WTC11 (cell line): ENCODE measurements at regions not wholly inside any gene's neighbourhood (a gene's known extent, or its start where the extent isn't known, plus 50 kb on each side); places are given as distances from the start of the nearest gene placed in this dataset.

ENCODE experiments used
- ATAC-seq: fragments of 200-7000 bp; cut with Tn5 transposase; 2 replicates; pipeline ENCODE4 v1.10.0; 2021; ENCODE audit warnings: mild to moderate bottlenecking, moderate library complexity
- CTCF ChIA-PET: fragments of 300-600 bp; sonication (Branson Sonifier 250); formaldehyde crosslinking; loops from one replicate; lab custom pipeline; 2021; ENCODE audit warnings: antibody characterized with exemption; lab: Charles Lee
- POLR2A ChIA-PET: fragments of 350-600 bp; sonication (Branson Sonifier 250); formaldehyde crosslinking; loops from one replicate; lab custom pipeline; 2021; ENCODE audit warnings: antibody characterized with exemption; lab: Charles Lee
- DNase-seq: peaks from one replicate; pipeline ENCODE4 v3.0.0; 2021; ENCODE audit warnings: low spot score
- H3K27ac Mint-ChIP-seq: 2 replicates; pipeline ENCODE4 v1.8.0; 2021; ENCODE audit warnings: mixed read lengths
- H3K27me3 Mint-ChIP-seq: 2 replicates; pipeline ENCODE4 v1.8.0; 2021; ENCODE audit warnings: low read depth, mild to moderate bottlenecking, moderate library complexity, mixed read lengths
- H3K36me3 Mint-ChIP-seq: 2 replicates; pipeline ENCODE4 v1.8.0; 2021; ENCODE audit warnings: mixed read lengths
- H3K4me1 Mint-ChIP-seq: 2 replicates; pipeline ENCODE4 v1.8.0; 2022; ENCODE audit warnings: mixed read lengths
- H3K4me3 Mint-ChIP-seq: 2 replicates; pipeline ENCODE4 v1.8.0; 2021; ENCODE audit warnings: mild to moderate bottlenecking, moderate library complexity, mixed read lengths
- H3K9me3 Mint-ChIP-seq: 2 replicates; pipeline ENCODE4 v1.8.0; 2021; ENCODE audit warnings: mixed read lengths
- FOXJ3 ChIP-seq: sonication (generic); formaldehyde crosslinking; IDR thresholded peaks from 2 replicates; pipeline ENCODE4 v1.9.0; 2021; ENCODE audit warnings: missing genetic modification reagents, mild to moderate bottlenecking, borderline replicate concordance
- FOXP1 ChIP-seq: sonication (generic); formaldehyde crosslinking; IDR thresholded peaks from 2 replicates; pipeline ENCODE4 v1.8.0; 2022; ENCODE audit warnings: missing genetic modification reagents, mild to moderate bottlenecking, moderate library complexity, borderline replicate concordance
- JUN ChIP-seq: sonication (generic); formaldehyde crosslinking; IDR thresholded peaks from 2 replicates; pipeline ENCODE4 v1.8.0; 2023; ENCODE audit warnings: mild to moderate bottlenecking, missing genetic modification reagents
- KAT7 ChIP-seq: sonication (generic); formaldehyde crosslinking; IDR thresholded peaks from 2 replicates; pipeline ENCODE4 v1.8.1; 2023; ENCODE audit warnings: missing genetic modification reagents, mild to moderate bottlenecking, borderline replicate concordance
- MXD4 ChIP-seq: fragments of 250-450 bp; sonication (Bioruptor Pico); IDR thresholded peaks from 2 replicates; pipeline ENCODE4 v1.8.0; 2021; ENCODE audit warnings: mild to moderate bottlenecking, moderate library complexity, borderline replicate concordance
- NFYB ChIP-seq: sonication (generic); formaldehyde crosslinking; conservative IDR thresholded peaks from 2 replicates; pipeline ENCODE4 v1.8.0; 2022; ENCODE audit warnings: low read depth, missing genetic modification reagents
- OVOL2 ChIP-seq: fragments of 250-450 bp; sonication (Bioruptor Pico); IDR thresholded peaks from 2 replicates; pipeline ENCODE4 v1.9.0; 2021; ENCODE audit warnings: mild to moderate bottlenecking, borderline replicate concordance
- SP1 ChIP-seq: sonication (generic); formaldehyde crosslinking; conservative IDR thresholded peaks from 2 replicates; pipeline ENCODE4 v1.8.1; 2022; ENCODE audit warnings: missing genetic modification reagents
- ZBTB21 ChIP-seq: sonication (generic); formaldehyde crosslinking; IDR thresholded peaks from 2 replicates; pipeline ENCODE4 v1.8.1; 2023; ENCODE audit warnings: mild to moderate bottlenecking, missing genetic modification reagents, borderline replicate concordance
- ZNF121 ChIP-seq: sonication (generic); formaldehyde crosslinking; IDR thresholded peaks from 2 replicates; pipeline ENCODE4 v1.8.0; 2023; ENCODE audit warnings: missing genetic modification reagents
- ZNF263 ChIP-seq: sonication (generic); formaldehyde crosslinking; IDR thresholded peaks from 2 replicates; pipeline ENCODE4 v1.8.1; 2022; ENCODE audit warnings: low read depth, mild to moderate bottlenecking, moderate library complexity, missing genetic modification reagents
- ZNF396 ChIP-seq: fragments of 250-450 bp; sonication (Bioruptor Pico); IDR thresholded peaks from 2 replicates; pipeline ENCODE4 v1.8.0; 2021; ENCODE audit warnings: mild to moderate bottlenecking, moderate library complexity, borderline replicate concordance
- TF ChIP-seq, protein P1 (sequence below): sonication (generic); formaldehyde crosslinking; IDR thresholded peaks from 2 replicates; pipeline ENCODE4 v1.8.1; 2022; ENCODE audit warnings: mild to moderate bottlenecking, missing genetic modification reagents, moderate library complexity, borderline replicate concordance
- TF ChIP-seq, protein P2 (sequence below): fragments of 250-450 bp; sonication (Bioruptor Pico); IDR thresholded peaks from 2 replicates; pipeline ENCODE4 v2.1.2; 2022; ENCODE audit warnings: mild to moderate bottlenecking, moderate library complexity
- TF ChIP-seq, protein P3 (sequence below): fragments of 250-450 bp; sonication (Bioruptor Pico); IDR thresholded peaks from 2 replicates; pipeline ENCODE4 v1.9.0; 2021; ENCODE audit warnings: mild to moderate bottlenecking
- TF ChIP-seq, protein P4 (sequence below): sonication (generic); formaldehyde crosslinking; IDR thresholded peaks from 2 replicates; pipeline ENCODE4 v1.8.1; 2023; ENCODE audit warnings: mild to moderate bottlenecking, missing genetic modification reagents
- TF ChIP-seq, protein P5 (sequence below): sonication (generic); formaldehyde crosslinking; IDR thresholded peaks from 2 replicates; pipeline ENCODE4 v1.8.1; 2023; ENCODE audit warnings: mild to moderate bottlenecking, missing genetic modification reagents

DNA sequence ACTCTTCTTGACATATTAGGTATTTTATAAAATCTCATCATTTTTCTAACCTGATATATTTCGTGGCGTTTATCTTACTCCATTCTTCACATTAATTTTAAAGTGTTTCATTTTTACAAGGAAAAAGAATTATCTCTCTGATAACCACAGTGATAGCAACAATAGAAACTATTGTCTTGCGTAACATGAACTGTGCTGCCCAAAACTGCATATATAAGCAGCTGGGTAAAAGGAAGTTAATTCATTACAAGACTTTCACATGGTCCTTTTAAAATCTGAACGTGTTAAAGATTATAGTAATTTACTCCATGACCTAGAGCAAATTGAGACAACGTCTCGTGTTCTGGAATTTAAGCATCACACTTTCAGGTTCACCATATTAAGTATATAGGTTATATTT lies 210.4 kb upstream of the GRIA4 start (continued):
- TF ChIP-seq, protein P1, sequence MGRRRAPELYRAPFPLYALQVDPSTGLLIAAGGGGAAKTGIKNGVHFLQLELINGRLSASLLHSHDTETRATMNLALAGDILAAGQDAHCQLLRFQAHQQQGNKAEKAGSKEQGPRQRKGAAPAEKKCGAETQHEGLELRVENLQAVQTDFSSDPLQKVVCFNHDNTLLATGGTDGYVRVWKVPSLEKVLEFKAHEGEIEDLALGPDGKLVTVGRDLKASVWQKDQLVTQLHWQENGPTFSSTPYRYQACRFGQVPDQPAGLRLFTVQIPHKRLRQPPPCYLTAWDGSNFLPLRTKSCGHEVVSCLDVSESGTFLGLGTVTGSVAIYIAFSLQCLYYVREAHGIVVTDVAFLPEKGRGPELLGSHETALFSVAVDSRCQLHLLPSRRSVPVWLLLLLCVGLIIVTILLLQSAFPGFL (CRISPR knock-in tag): no peak
- TF ChIP-seq ZNF396 (CRISPR knock-in tag) (no peak), SP1 (CRISPR knock-in tag) (no peak)
- TF ChIP-seq, all 79 proteins: peak for 0

DNA sequence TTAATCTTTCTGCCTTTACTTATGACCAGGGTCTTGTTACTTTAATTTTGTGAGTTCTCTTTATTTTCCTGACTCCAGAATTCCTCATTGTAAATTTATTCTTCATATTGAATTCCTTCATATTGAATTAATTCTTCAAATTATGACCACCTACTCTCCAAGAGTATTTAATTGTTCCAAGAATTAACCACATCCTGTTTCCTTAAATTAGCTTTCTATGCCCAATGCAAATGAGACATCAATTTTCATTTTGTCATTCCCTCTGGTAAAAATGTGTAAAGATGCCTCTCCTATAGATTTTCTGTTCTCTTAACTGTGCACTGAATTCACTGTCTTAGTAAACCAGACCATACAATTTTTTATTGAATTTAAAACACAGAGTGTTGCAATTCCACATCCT lies 211.2 kb upstream of the GRIA4 start:
- ChIA-PET CTCF (no interaction called here), POLR2A (no interaction called here)
- Mint-ChIP-seq H3K9me3 (no peaks in the 10 kb centered on the region), H3K27ac (no peak overlapping the region), H3K27me3 (no peaks in the 10 kb centered on the region), H3K36me3 (no peaks in the 10 kb centered on the region), H3K4me3 (no peak overlapping the region), H3K4me1 (no peaks in the 10 kb centered on the region)
- ATAC-seq: no peak
- no peak for TF ChIP-seq FOXJ3 (CRISPR knock-in tag)
- TF ChIP-seq SP1 (CRISPR knock-in tag): no peak
- no peak for TF ChIP-seq NFYB (CRISPR knock-in tag)
- TF ChIP-seq, protein P2, sequence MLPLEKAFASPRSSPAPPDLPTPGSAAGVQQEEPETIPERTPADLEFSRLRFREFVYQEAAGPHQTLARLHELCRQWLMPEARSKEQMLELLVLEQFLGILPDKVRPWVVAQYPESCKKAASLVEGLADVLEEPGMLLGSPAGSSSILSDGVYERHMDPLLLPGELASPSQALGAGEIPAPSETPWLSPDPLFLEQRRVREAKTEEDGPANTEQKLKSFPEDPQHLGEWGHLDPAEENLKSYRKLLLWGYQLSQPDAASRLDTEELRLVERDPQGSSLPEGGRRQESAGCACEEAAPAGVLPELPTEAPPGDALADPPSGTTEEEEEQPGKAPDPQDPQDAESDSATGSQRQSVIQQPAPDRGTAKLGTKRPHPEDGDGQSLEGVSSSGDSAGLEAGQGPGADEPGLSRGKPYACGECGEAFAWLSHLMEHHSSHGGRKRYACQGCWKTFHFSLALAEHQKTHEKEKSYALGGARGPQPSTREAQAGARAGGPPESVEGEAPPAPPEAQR (CRISPR knock-in tag): no peak
- TF ChIP-seq ZNF263: no peak
- TF ChIP-seq, protein P3, sequence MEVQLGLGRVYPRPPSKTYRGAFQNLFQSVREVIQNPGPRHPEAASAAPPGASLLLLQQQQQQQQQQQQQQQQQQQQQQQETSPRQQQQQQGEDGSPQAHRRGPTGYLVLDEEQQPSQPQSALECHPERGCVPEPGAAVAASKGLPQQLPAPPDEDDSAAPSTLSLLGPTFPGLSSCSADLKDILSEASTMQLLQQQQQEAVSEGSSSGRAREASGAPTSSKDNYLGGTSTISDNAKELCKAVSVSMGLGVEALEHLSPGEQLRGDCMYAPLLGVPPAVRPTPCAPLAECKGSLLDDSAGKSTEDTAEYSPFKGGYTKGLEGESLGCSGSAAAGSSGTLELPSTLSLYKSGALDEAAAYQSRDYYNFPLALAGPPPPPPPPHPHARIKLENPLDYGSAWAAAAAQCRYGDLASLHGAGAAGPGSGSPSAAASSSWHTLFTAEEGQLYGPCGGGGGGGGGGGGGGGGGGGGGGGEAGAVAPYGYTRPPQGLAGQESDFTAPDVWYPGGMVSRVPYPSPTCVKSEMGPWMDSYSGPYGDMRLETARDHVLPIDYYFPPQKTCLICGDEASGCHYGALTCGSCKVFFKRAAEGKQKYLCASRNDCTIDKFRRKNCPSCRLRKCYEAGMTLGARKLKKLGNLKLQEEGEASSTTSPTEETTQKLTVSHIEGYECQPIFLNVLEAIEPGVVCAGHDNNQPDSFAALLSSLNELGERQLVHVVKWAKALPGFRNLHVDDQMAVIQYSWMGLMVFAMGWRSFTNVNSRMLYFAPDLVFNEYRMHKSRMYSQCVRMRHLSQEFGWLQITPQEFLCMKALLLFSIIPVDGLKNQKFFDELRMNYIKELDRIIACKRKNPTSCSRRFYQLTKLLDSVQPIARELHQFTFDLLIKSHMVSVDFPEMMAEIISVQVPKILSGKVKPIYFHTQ (CRISPR knock-in tag): no peak
- TF ChIP-seq FOXP1 (CRISPR knock-in tag): no peak
- TF ChIP-seq OVOL2 (CRISPR knock-in tag): no peak
- no peak for TF ChIP-seq MXD4 (CRISPR knock-in tag)
- TF ChIP-seq ZBTB21 (CRISPR knock-in tag): no peak
- TF ChIP-seq, protein P4, sequence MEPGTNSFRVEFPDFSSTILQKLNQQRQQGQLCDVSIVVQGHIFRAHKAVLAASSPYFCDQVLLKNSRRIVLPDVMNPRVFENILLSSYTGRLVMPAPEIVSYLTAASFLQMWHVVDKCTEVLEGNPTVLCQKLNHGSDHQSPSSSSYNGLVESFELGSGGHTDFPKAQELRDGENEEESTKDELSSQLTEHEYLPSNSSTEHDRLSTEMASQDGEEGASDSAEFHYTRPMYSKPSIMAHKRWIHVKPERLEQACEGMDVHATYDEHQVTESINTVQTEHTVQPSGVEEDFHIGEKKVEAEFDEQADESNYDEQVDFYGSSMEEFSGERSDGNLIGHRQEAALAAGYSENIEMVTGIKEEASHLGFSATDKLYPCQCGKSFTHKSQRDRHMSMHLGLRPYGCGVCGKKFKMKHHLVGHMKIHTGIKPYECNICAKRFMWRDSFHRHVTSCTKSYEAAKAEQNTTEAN: no peak
- TF ChIP-seq ZNF121 (CRISPR knock-in tag): no peak
- TF ChIP-seq, protein P5, sequence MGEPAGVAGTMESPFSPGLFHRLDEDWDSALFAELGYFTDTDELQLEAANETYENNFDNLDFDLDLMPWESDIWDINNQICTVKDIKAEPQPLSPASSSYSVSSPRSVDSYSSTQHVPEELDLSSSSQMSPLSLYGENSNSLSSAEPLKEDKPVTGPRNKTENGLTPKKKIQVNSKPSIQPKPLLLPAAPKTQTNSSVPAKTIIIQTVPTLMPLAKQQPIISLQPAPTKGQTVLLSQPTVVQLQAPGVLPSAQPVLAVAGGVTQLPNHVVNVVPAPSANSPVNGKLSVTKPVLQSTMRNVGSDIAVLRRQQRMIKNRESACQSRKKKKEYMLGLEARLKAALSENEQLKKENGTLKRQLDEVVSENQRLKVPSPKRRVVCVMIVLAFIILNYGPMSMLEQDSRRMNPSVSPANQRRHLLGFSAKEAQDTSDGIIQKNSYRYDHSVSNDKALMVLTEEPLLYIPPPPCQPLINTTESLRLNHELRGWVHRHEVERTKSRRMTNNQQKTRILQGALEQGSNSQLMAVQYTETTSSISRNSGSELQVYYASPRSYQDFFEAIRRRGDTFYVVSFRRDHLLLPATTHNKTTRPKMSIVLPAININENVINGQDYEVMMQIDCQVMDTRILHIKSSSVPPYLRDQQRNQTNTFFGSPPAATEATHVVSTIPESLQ: no peak
- TF ChIP-seq KAT7: no peak
- TF ChIP-seq JUN (CRISPR knock-in tag): no peak
- no peak for DNase-seq
